ENCODE measurements at regions not wholly inside any gene's neighbourhood (a gene's known extent, or its start where the extent isn't known, plus 50 kb on each side); places are given as distances from the start of the nearest gene placed in this dataset.
A peak's percentile ranks its signal among the peaks of the same experiment; 100 is the strongest.

DNA sequence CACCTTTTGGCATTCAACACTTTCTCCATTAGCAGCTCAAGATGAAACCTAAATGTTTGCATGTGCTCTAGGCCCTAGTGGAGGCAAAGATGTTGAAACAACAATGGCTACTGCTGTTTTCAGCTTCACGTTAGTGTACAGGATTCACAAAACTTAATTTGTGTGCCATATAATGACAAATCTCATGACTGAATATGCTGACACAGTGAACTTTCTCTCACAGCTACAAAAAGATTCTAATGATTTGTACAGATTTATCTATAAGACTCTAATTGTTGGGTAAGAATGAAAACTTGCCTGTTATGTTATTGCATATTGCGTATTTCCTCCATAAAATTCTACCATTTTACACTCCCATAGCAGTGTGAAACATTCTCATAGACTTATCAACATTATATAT lies 97.5 kb downstream of the CETN3 start:
- H3K4me1 ChIP-seq (ENCODE audit: insufficient read depth) = no peaks in the 10 kb centered on the region

DNA sequence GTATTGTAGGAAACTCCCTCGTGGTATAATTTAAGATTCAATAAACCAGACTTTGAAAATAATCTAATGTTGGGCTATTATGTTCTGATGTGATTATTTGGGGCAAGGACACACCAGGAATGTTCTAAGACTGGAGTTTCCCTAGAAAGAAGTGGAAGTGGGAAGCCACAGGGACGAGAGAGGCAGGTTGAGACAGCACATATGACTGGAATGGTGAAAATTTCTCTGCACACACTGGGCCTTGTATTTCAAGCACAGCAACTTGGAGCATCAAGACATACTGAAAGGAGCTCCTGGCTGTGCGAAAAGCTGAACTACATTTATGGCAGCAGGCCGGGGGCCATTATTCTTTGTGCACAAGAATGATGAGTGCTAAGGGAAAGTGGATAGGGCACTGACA lies 98.2 kb downstream of the CETN3 start:
- no peak for TF ChIP-seq EZH2 (IDR thresholded peaks at IDR 0.05; ENCODE audit: borderline replicate concordance)
- TF ChIP-seq EZH2phosphoT487 (IDR thresholded peaks at IDR 0.05; ENCODE audit: low read depth, severe bottlenecking, unreplicated experiment) = no peak
- Histone ChIP-seq H3K79me2 (no peaks in the 10 kb centered on the region), H2AFZ (no peak overlapping the region), H3K27me3 (no peaks in the 10 kb centered on the region), H3K9me2 (replicated peaks; ENCODE audit: insufficient read depth) (no peaks in the 10 kb centered on the region), H4K20me1 (ENCODE audit: insufficient read depth, poor library complexity, severe bottlenecking) (no peaks in the 10 kb centered on the region), H3K27ac (no peak overlapping the region), H3K4me3 (no peak overlapping the region), H3K9me3 (ENCODE audit: low read depth) (no peaks in the 10 kb centered on the region), H3K4me1 (ENCODE audit: insufficient read depth) (no peaks in the 10 kb centered on the region), H3K36me3 (replicated peaks; ENCODE audit: insufficient read depth, low read depth) (no peaks in the 10 kb centered on the region), H3K4me2 (no peak overlapping the region)
- WGBS (ENCODE audit: low lambda C conversion rate, missing lambda C conversion rate) = 73% methylated on average over 4 of the region's 4 CpGs
- DNase-seq (ENCODE audit: low spot score) = no peak

More for the DNA sequence above, 97.5 kb downstream of the CETN3 start:
- no peak overlapping the region for H2AFZ ChIP-seq
- no peaks in the 10 kb centered on the region for H3K27me3 ChIP-seq
- no peaks in the 10 kb centered on the region for H4K20me1 ChIP-seq (ENCODE audit: insufficient read depth, poor library complexity, severe bottlenecking)
- H3K9me2 ChIP-seq (replicated peaks; ENCODE audit: insufficient read depth) = no peaks in the 10 kb centered on the region
- no peak overlapping the region for H3K27ac ChIP-seq
- H3K4me2 ChIP-seq = no peak overlapping the region
- no peak for TF ChIP-seq EZH2 (IDR thresholded peaks at IDR 0.05; ENCODE audit: borderline replicate concordance)
- TF ChIP-seq, protein P1, sequence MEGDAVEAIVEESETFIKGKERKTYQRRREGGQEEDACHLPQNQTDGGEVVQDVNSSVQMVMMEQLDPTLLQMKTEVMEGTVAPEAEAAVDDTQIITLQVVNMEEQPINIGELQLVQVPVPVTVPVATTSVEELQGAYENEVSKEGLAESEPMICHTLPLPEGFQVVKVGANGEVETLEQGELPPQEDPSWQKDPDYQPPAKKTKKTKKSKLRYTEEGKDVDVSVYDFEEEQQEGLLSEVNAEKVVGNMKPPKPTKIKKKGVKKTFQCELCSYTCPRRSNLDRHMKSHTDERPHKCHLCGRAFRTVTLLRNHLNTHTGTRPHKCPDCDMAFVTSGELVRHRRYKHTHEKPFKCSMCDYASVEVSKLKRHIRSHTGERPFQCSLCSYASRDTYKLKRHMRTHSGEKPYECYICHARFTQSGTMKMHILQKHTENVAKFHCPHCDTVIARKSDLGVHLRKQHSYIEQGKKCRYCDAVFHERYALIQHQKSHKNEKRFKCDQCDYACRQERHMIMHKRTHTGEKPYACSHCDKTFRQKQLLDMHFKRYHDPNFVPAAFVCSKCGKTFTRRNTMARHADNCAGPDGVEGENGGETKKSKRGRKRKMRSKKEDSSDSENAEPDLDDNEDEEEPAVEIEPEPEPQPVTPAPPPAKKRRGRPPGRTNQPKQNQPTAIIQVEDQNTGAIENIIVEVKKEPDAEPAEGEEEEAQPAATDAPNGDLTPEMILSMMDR (IDR thresholded peaks at IDR 0.05; ENCODE audit: poor library complexity) = no peak
- no peak for TF ChIP-seq EZH2phosphoT487 (IDR thresholded peaks at IDR 0.05; ENCODE audit: low read depth, severe bottlenecking, unreplicated experiment)
- no peaks in the 10 kb centered on the region for H3K36me3 ChIP-seq (replicated peaks; ENCODE audit: insufficient read depth, low read depth)
- no peaks in the 10 kb centered on the region for H3K79me2 ChIP-seq
- WGBS (ENCODE audit: low lambda C conversion rate, missing lambda C conversion rate) = 92% methylated on average over 2 of the region's 2 CpGs
- no peak overlapping the region for H3K4me3 ChIP-seq
- no peaks in the 10 kb centered on the region for H3K9me3 ChIP-seq (ENCODE audit: low read depth)
- no peak for DNase-seq (ENCODE audit: low spot score)

DNA sequence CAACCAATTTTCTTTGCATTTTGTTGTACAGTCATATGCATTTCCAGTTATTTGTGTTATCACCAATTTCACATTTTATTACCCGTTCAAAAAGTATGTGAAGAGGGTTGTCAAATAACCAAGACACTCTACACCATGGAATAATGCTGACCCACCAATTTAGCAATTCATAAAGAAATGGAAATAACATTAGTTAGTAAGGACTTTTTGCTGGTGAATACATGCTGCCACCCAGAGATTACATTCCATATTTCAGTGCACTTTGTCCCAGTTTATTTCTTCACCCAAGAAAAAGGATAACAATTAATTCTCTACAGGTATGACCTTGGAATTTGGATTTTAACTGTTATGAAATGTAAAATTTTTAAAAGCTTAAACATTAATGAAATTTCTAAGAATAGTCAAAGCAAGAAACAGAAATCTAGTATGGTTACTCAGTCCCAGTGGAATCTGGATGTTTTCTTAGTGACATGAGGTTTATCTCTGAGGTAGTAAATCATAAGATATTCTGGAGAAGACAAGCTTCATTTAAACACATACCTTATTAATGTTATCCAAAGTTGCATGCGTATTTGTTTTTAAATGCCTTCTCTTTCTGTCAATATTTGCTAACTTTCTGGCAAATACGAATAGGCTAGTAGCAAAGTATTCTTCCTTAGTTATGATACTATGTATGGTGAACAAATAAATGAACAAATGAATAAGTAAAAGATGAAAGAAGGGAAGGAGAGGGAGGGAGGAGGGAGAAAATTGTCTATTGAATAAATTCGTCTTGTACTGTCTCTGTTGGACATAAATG lies 100.6 kb downstream of the CETN3 start:
- 64% methylated on average over 4 of the region's 4 CpGs for WGBS (ENCODE audit: low lambda C conversion rate, missing lambda C conversion rate)
- no peak overlapping the region for H3K4me3 ChIP-seq
- no peak overlapping the region for H3K27ac ChIP-seq
- no peak overlapping the region for H2AFZ ChIP-seq
- H3K4me1 ChIP-seq (ENCODE audit: insufficient read depth) = no peaks in the 10 kb centered on the region
- DNase-seq (ENCODE audit: low spot score) = no peak
- no peaks in the 10 kb centered on the region for H3K9me3 ChIP-seq (ENCODE audit: low read depth)
- H3K4me2 ChIP-seq = no peak overlapping the region
- TF ChIP-seq, protein P1 (IDR thresholded peaks at IDR 0.05; ENCODE audit: poor library complexity) = peak; percentile 7
- no peak for TF ChIP-seq EZH2 (IDR thresholded peaks at IDR 0.05; ENCODE audit: borderline replicate concordance)
- no peaks in the 10 kb centered on the region for H3K79me2 ChIP-seq
- no peaks in the 10 kb centered on the region for H3K27me3 ChIP-seq
- H4K20me1 ChIP-seq (ENCODE audit: insufficient read depth, poor library complexity, severe bottlenecking) = no peaks in the 10 kb centered on the region
- no peaks in the 10 kb centered on the region for H3K9me2 ChIP-seq (replicated peaks; ENCODE audit: insufficient read depth)
- H3K36me3 ChIP-seq (replicated peaks; ENCODE audit: insufficient read depth, low read depth) = no peaks in the 10 kb centered on the region

DNA sequence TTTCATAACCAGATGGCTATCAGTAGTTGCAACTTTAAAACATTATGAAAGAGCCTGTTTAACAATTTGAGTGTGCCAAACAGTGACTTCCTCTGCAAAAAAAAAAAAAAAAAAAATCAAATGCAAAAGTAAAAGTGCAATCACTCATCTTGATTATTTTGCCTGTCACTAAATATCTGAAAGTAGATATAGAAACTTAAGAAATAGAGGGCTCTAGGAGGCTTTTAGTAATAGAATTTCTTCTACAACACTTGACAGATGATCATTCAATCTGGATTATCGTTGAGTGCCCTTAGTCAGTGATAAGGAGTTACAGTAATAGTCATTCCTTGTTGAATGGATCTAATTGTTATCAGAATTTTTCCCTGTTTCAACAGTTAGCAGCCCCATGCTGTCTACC lies 101.8 kb downstream of the CETN3 start:
- Histone ChIP-seq H3K9me2 (replicated peaks; ENCODE audit: insufficient read depth) (no peaks in the 10 kb centered on the region), H3K27ac (no peak overlapping the region), H3K27me3 (no peaks in the 10 kb centered on the region), H3K79me2 (no peaks in the 10 kb centered on the region), H3K9me3 (ENCODE audit: low read depth) (no peaks in the 10 kb centered on the region), H4K20me1 (ENCODE audit: insufficient read depth, poor library complexity, severe bottlenecking) (no peaks in the 10 kb centered on the region), H3K4me3 (no peak overlapping the region), H2AFZ (no peak overlapping the region), H3K36me3 (replicated peaks; ENCODE audit: insufficient read depth, low read depth) (no peaks in the 10 kb centered on the region), H3K4me1 (ENCODE audit: insufficient read depth) (no peaks in the 10 kb centered on the region), H3K4me2 (no peak overlapping the region)
- TF ChIP-seq, protein P1 (IDR thresholded peaks at IDR 0.05; ENCODE audit: poor library complexity) = no peak
- TF ChIP-seq EZH2phosphoT487 (IDR thresholded peaks at IDR 0.05; ENCODE audit: low read depth, severe bottlenecking, unreplicated experiment) = no peak
- no peak for TF ChIP-seq EZH2 (IDR thresholded peaks at IDR 0.05; ENCODE audit: borderline replicate concordance)
- WGBS (ENCODE audit: low lambda C conversion rate, missing lambda C conversion rate) = 67% methylated on average over 1 of the region's 1 CpG
- DNase-seq (ENCODE audit: low spot score) = no peak
